VCaP (cell line): ENCODE measurements at regions not wholly inside any gene's neighbourhood (a gene's known extent, or its start where the extent isn't known, plus 50 kb on each side); places are given as distances from the start of the nearest gene placed in this dataset.

ENCODE experiments used
- H3K27ac ChIP-seq: fragments of 450-650 bp; 2 replicates; pipeline ENCODE4 v1.5.1; 2017
- CTCF ChIP-seq: fragments of 450-650 bp; conservative IDR thresholded peaks from 2 replicates; pipeline ENCODE4 v1.5.1; 2017; ENCODE audit warnings: mild to moderate bottlenecking, moderate library complexity

- no peak overlapping the region for H3K27ac ChIP-seq
These were observed 126.5 kb downstream of the CHIC2 start for GRCh38 chr4:53937918-53938317.

GRCh38 chr4:53937327-53937726 is 127.1 kb downstream of the CHIC2 start:
- no peak overlapping the region for H3K27ac ChIP-seq
- TF ChIP-seq CTCF, result no peak

More at GRCh38 chr4:53937918-53938317, 126.5 kb downstream of the CHIC2 start:
- no peak for TF ChIP-seq CTCF

- TF ChIP-seq CTCF, result no peak
- no peak overlapping the region for H3K27ac ChIP-seq
These were observed 128.6 kb downstream of the CHIC2 start for GRCh38 chr4:53935780-53936179.

GRCh38 chr4:53932796-53933610 is 131.4 kb downstream of the CHIC2 start:
- no peak for TF ChIP-seq CTCF
- H3K27ac ChIP-seq, result no peak overlapping the region

- no peak overlapping the region for H3K27ac ChIP-seq
- TF ChIP-seq CTCF, result no peak
These were observed 132.9 kb downstream of the CHIC2 start for GRCh38 chr4:53931461-53931961.

- no peak overlapping the region for H3K27ac ChIP-seq
These were observed 134.2 kb downstream of the CHIC2 start for GRCh38 chr4:53929955-53930798.

More at GRCh38 chr4:53929955-53930798, 134.2 kb downstream of the CHIC2 start:
- TF ChIP-seq CTCF, result peak; percentile 90
